ENCODE measurements at regions not wholly inside any gene's neighbourhood (a gene's known extent, or its start where the extent isn't known, plus 50 kb on each side); places are given as distances from the start of the nearest gene placed in this dataset.
"Not testable (repeated sequence)": the region's sequence is repeated elsewhere in the genome, so short reads cannot be mapped to it uniquely, and the experiment has no call there.

GRCh38 chr3:103926936-103927335, 1439.8 kb upstream of the ALCAM start:
- DNase-seq: no peak

GRCh38 chr3:103927896-103928295, 1438.8 kb upstream of the ALCAM start:
- no peak for DNase-seq

GRCh38 chr3:103937094-103937493, 1429.6 kb upstream of the ALCAM start:
- DNase-seq: no peak

- DNase-seq: no peak
These were observed 1419.6 kb upstream of the ALCAM start for GRCh38 chr3:103947062-103947461.

- no peak for DNase-seq
These were observed 1417.0 kb upstream of the ALCAM start for GRCh38 chr3:103949693-103950092.

GRCh38 chr3:103950676-103951075, 1416.0 kb upstream of the ALCAM start:
- no peak for DNase-seq

- DNase-seq: no peak
These were observed 1412.9 kb upstream of the ALCAM start for GRCh38 chr3:103953796-103954195.

GRCh38 chr3:103960819-103961218, 1405.9 kb upstream of the ALCAM start:
- no peak for DNase-seq

GRCh38 chr3:103963599-103963998, 1403.1 kb upstream of the ALCAM start:
- DNase-seq: no peak

GRCh38 chr3:103965764-103966163, 1400.9 kb upstream of the ALCAM start:
- DNase-seq: no peak

GRCh38 chr3:103966749-103967148, 1400.0 kb upstream of the ALCAM start:
- DNase-seq: no peak

- no peak for DNase-seq
These were observed 1398.6 kb upstream of the ALCAM start for GRCh38 chr3:103968131-103968530.

GRCh38 chr3:103968751-103969150, 1398.0 kb upstream of the ALCAM start:
- DNase-seq: no peak

GRCh38 chr3:103976931-103977339, 1389.8 kb upstream of the ALCAM start:
- no peak for DNase-seq

GRCh38 chr3:103977417-103977816, 1389.3 kb upstream of the ALCAM start:
- DNase-seq: no peak

- no peak for DNase-seq
These were observed 1375.1 kb upstream of the ALCAM start for GRCh38 chr3:103991461-103992115.

GRCh38 chr3:103992469-103992868, 1374.2 kb upstream of the ALCAM start:
- DNase-seq: no peak

- no peak for DNase-seq
These were observed 1361.8 kb upstream of the ALCAM start for GRCh38 chr3:104004956-104005355.

- no peak for DNase-seq
These were observed 1360.9 kb upstream of the ALCAM start for GRCh38 chr3:104005815-104006214.

GRCh38 chr3:104018541-104018940, 1348.2 kb upstream of the ALCAM start:
- DNase-seq: no peak

- no peak for DNase-seq
These were observed 1335.1 kb upstream of the ALCAM start for GRCh38 chr3:104031598-104031997.

GRCh38 chr3:104032283-104032682, 1334.4 kb upstream of the ALCAM start:
- DNase-seq: no peak

GRCh38 chr3:104040896-104041295, 1325.8 kb upstream of the ALCAM start:
- no peak for DNase-seq

- DNase-seq: not testable (repeated sequence)
These were observed 1323.6 kb upstream of the ALCAM start for GRCh38 chr3:104043001-104043543.

- no peak for DNase-seq
These were observed 1322.7 kb upstream of the ALCAM start for GRCh38 chr3:104044002-104044401.

Measured in stimulated activated CD4-positive, alpha-beta T cell treated with anti-CD3 and anti-CD28 coated beads, Interleukin-4, amount 100 ng/mL, for 24 hours (primary cell).